ENCODE measurements at regions not wholly inside any gene's neighbourhood (a gene's known extent, or its start where the extent isn't known, plus 50 kb on each side); places are given as distances from the start of the nearest gene placed in this dataset.

- DNase-seq (ENCODE audit: low spot score in 2 of 2, unreplicated experiment in 2 of 2), result no peak
- Mint-ChIP-seq H3K4me1 (peaks cover 2% of the 10 kb centered on the region), H3K9me3 (peaks cover 35% of the 10 kb centered on the region), H3K27me3 (ENCODE audit: low read depth) (no peaks in the 10 kb centered on the region), H3K4me3 (no peak overlapping the region), H3K27ac (no peak overlapping the region), H3K36me3 (peaks cover 3% of the 10 kb centered on the region)
- TF ChIP-seq CTCF (IDR thresholded peaks at IDR 0.05; ENCODE audit: unreplicated experiment), result no peak
These were observed 172.7 kb upstream of the HCCS start for GRCh38 chrX:10938365-10938923.

- Mint-ChIP-seq H3K9me3 (peaks cover 32% of the 10 kb centered on the region), H3K36me3 (peaks cover 3% of the 10 kb centered on the region), H3K4me3 (no peak overlapping the region), H3K27ac (no peak overlapping the region), H3K27me3 (ENCODE audit: low read depth) (no peaks in the 10 kb centered on the region), H3K4me1 (peaks cover 2% of the 10 kb centered on the region)
- no peak for DNase-seq (ENCODE audit: low spot score in 2 of 2, unreplicated experiment in 2 of 2)
- no peak for TF ChIP-seq CTCF (IDR thresholded peaks at IDR 0.05; ENCODE audit: unreplicated experiment)
These were observed 171.7 kb upstream of the HCCS start for GRCh38 chrX:10939424-10939823.

- DNase-seq (ENCODE audit: low spot score in 2 of 2, unreplicated experiment in 2 of 2), result no peak
- no peak overlapping the region for H3K4me3 Mint-ChIP-seq
- no peak for TF ChIP-seq CTCF (IDR thresholded peaks at IDR 0.05; ENCODE audit: unreplicated experiment)
- H3K36me3 Mint-ChIP-seq, result peaks cover 3% of the 10 kb centered on the region
- peaks cover 3% of the 10 kb centered on the region for H3K4me1 Mint-ChIP-seq
- H3K27ac Mint-ChIP-seq, result no peak overlapping the region
- no peaks in the 10 kb centered on the region for H3K27me3 Mint-ChIP-seq (ENCODE audit: low read depth)
- peaks cover 11% of the 10 kb centered on the region for H3K9me3 Mint-ChIP-seq
These were observed 166.8 kb upstream of the HCCS start for GRCh38 chrX:10944136-10944885.

GRCh38 chrX:10945498-10945897 is 165.6 kb upstream of the HCCS start:
- H3K4me3 Mint-ChIP-seq, result no peak overlapping the region
- peaks cover 3% of the 10 kb centered on the region for H3K4me1 Mint-ChIP-seq
- H3K36me3 Mint-ChIP-seq, result peaks cover 3% of the 10 kb centered on the region
- no peak for TF ChIP-seq CTCF (IDR thresholded peaks at IDR 0.05; ENCODE audit: unreplicated experiment)
- peak overlapping the region; percentile 65 for H3K27ac Mint-ChIP-seq
- H3K9me3 Mint-ChIP-seq, result peaks cover 20% of the 10 kb centered on the region
- no peaks in the 10 kb centered on the region for H3K27me3 Mint-ChIP-seq (ENCODE audit: low read depth)
- DNase-seq (ENCODE audit: low spot score in 2 of 2, unreplicated experiment in 2 of 2), result no peak

GRCh38 chrX:10949541-10949940 is 161.6 kb upstream of the HCCS start:
- H3K9me3 Mint-ChIP-seq, result peaks cover 27% of the 10 kb centered on the region
- no peak overlapping the region for H3K4me3 Mint-ChIP-seq
- H3K27me3 Mint-ChIP-seq (ENCODE audit: low read depth), result no peaks in the 10 kb centered on the region
- peaks cover 4% of the 10 kb centered on the region for H3K36me3 Mint-ChIP-seq
- DNase-seq (ENCODE audit: low spot score in 2 of 2, unreplicated experiment in 2 of 2), result no peak
- peaks cover 14% of the 10 kb centered on the region for H3K4me1 Mint-ChIP-seq
- H3K27ac Mint-ChIP-seq, result no peak overlapping the region
- TF ChIP-seq CTCF (IDR thresholded peaks at IDR 0.05; ENCODE audit: unreplicated experiment), result no peak

All from mesothelial cell of epicardium (in vitro differentiated cells).